GM18519 (cell line): ENCODE measurements at regions not wholly inside any gene's neighbourhood (a gene's known extent, or its start where the extent isn't known, plus 50 kb on each side); places are given as distances from the start of the nearest gene placed in this dataset.
A peak's percentile ranks its signal among the peaks of the same experiment; 100 is the strongest.

ENCODE experiments used
- ATAC-seq: cut with Tn5 transposase; IDR thresholded peaks from one replicate; pipeline ENCODE4 v1.9.1; 2021; ENCODE audit warnings: mild to moderate bottlenecking, moderate library complexity; ENCODE audit not compliant: unreplicated experiment, low FRiP score

- ATAC-seq, result no peak
Measured at GRCh38 chr15:98504998-98505397, 143.3 kb upstream of the IGF1R start.

GRCh38 chr15:98505611-98506031 lies 142.7 kb upstream of the IGF1R start:
- ATAC-seq, result no peak

DNA sequence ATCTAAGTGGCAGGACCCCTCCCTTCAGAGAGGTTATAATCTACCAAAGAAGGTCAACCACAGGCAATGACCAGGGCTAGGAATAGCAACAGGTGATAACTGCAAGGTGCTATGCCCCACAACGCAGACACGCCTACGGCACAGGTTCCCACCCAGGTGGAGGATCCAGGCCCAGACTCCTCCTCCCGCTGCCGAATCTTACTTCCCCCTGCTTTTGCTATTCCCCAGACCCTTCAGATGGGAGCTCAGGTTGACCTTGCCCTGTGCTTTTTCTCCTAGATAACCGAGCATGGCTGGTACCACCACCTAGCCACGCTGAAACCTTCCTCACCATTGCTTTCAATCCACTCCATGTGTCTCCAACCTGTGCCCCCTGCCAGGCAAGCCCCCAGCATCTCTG lies 142.2 kb upstream of the IGF1R start:
- ATAC-seq, result no peak

DNA sequence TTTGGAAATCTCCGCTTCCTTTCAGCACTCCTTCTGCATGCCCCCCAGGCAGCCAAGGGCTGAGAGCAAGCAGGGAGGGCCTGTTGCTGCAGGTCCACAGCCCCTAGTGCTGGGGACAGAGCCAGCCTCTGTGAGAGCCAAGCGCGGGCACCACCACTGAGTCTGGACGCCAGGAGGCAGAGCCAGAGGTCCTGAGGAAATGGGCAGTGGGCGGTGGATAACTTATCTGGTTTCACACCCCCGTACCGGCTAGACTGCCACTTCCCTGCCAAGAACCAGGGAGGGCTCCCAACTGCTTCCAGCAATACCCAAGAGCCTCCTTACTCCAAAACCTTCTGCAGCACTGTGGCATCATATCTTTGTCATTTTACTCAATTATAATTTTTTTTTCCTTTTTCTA lies 141.6 kb upstream of the IGF1R start:
- ATAC-seq, result no peak

DNA sequence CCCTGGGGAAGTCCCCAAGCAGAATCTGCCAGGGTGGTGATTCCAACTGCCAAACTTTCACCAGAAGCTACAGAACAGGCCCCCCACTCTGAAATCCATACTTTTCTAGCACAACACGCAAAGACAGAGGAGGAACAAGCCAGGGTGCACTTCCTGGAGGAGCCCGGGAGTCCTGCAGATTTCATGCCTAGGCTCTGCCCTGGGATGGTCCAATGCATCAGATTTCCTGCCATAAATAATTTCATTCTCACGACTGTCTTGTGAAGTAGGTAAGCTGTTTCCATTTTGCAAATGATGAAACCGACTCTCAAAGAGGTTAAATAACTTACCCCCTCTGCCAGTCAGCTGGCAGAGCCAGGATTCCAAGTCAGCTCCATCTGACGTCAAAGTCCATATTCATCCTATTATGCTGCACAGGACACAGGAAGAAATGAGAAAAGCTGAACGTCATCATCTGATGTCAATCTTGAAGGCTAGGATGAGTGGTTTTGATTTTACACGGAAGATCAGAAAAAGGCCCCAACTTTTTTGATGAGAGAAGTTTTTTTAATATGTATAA lies 134.8 kb upstream of the IGF1R start:
- ATAC-seq, result no peak

GRCh38 chr15:98514034-98514622 lies 134.2 kb upstream of the IGF1R start:
- ATAC-seq, result no peak

- ATAC-seq, result no peak
Measured at GRCh38 chr15:98518823-98519561, 129.3 kb upstream of the IGF1R start.

DNA sequence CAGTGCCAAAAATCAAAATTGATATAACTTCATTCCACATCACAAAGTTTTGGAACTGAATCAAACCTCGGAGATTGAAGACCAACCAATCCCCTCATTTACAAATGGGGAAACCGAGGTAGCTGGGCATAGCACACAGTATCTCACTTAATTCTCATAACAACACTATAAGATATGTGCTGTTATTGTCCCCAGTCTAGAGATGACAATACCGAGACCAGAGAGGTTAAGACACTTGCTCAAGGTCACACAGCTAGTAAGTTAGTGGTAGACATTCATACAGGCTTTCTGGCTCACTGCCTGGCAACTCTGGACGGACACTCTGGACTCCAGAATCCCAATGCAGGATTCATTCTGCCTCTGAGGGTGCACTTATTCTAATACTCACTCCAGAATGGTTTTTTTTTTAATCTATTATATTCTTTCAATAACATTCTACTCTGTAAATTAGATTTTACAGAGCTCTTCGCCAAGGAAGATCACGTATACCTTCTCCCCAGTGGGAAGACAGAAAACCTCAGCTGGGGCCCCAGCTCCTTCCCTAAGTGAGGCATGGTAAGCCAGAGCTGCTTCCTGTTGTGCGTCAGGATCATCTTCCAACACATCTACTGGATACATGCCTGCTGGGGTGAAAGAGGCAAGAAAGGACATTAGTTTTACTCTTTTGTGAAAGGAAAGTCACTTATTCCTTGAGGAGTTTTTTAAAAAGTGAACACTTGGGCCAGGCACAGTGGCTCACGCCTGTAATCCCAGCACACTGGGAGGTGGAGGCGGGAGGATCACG lies 128.4 kb upstream of the IGF1R start:
- ATAC-seq, result no peak

GRCh38 chr15:98522127-98522526 lies 126.2 kb upstream of the IGF1R start:
- no peak for ATAC-seq

GRCh38 chr15:98523912-98524662 lies 124.3 kb upstream of the IGF1R start:
- no peak for ATAC-seq

- ATAC-seq, result no peak
Measured at GRCh38 chr15:98524838-98525660, 123.3 kb upstream of the IGF1R start.

DNA sequence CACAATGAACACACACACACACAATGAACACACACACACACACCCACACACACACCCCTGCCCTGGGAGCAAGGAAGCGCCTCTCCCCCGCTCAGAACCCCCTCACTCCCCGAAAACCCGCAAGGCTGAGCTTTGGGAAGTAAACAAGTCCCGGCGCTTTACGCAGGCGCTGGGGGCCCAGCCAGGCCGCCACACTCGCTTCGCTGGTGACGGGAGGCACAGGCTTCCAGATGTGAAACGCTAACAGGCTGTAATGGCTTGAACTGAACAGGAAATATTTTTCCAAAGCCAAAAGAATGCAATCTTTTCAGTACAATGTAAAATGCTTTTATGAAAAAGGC lies 122.7 kb upstream of the IGF1R start:
- ATAC-seq, result no peak

- no peak for ATAC-seq
Measured at GRCh38 chr15:98526094-98526493, 122.2 kb upstream of the IGF1R start.

- ATAC-seq, result no peak
Measured at GRCh38 chr15:98528046-98528725, 120.2 kb upstream of the IGF1R start.

- ATAC-seq, result no peak
Measured at GRCh38 chr15:98529205-98530145, 118.9 kb upstream of the IGF1R start.

GRCh38 chr15:98530570-98530969 lies 117.8 kb upstream of the IGF1R start:
- peak; percentile 51 for ATAC-seq

GRCh38 chr15:98532063-98532462 lies 116.3 kb upstream of the IGF1R start:
- ATAC-seq, result no peak

- ATAC-seq, result no peak
Measured at GRCh38 chr15:98536976-98537375, 111.4 kb upstream of the IGF1R start.
